ENCODE measurements at regions not wholly inside any gene's neighbourhood (a gene's known extent, or its start where the extent isn't known, plus 50 kb on each side); places are given as distances from the start of the nearest gene placed in this dataset.
"Not testable (repeated sequence)": the region's sequence is repeated elsewhere in the genome, so short reads cannot be mapped to it uniquely, and the experiment has no call there.

DNA sequence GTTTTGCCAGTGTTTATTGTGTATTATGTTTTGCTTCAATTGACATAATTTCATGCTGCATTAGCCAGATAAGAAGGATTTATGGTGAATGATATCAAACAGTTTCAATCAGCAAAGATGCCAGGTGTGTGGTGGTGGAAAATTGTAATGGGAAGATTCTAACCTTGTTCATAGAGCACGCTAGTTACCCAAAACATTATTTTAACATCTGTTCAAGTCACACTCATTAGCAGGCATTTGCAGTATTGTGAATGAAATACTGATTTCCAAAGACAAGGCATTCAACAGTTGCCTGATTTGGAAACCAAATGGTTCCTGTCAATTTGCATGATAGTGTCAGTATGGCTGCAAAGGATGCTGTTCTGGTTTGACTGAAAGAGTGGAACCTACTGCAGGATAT, 129.7 kb downstream of the EPC1 start:
- no peak for DNase-seq

DNA sequence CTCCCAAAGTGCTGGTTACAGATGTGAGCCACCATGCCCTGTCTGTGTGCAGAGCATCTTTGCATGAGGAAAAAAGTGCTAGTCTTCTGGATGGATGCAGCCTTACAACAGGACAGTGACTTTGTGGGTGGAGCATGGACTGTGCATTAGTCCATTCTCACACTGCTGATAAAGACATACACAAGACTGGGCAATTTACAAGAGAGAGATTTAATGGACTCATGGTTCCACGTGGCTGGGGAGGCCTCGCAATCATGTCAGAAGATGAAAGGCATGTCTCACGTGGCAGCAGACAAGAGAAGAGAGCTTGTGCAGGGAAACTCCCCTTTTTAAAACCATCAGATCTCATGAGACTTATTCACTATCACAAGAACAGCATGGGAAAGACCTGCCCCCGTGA, 133.1 kb downstream of the EPC1 start:
- not testable (repeated sequence) for DNase-seq

DNA sequence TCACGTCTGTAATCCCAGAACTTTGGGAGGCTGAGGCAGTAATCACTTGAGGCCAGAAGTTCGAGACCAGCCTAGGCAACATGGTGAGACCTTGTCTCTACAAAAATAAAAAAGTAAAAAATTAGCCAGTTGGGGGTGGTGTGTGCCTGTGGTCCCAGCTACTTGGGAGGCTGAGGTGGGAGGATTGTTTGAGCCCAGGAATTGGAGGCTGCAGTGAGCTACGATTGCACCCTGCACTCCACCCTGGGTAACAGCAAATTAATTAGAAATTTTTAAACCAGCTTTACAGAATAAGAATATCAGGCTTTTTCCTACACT, 136.0 kb downstream of the EPC1 start:
- DNase-seq, result no peak

DNA sequence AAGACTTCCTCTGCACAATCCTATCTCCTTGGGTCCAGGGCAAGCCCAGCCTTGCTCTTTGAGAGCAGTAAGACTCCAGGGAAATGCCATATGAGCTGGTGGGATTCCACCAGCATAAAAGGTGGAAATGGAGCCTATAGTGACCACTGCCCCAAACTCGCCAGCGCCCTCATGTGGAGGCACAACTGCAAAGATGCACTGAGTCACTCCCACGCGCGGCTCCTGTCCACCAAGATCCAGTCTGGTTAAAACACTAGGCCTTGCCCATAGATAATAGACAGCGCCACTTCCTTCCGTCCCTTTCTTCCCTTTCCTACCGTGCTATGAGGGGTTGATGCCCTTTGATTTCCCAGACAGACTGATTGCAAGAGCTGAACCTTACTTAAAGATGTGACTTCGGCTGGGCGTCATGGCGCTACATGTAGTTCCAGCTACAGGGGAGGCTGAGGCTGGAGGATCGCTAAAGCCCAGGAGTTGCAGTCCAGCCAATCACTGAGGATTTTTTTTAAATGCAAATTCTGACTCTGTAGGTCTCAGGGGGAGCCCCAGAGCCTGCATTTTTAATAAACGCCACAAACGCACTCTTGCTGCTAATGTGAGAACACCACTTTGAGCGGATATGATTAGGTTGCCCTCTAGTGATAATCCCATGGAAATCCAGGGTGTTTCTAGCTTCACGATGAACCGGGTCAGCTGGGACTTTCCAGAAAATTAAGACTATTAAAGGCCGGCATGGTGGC, 136.5 kb downstream of the EPC1 start:
- DNase-seq, result no peak

DNA sequence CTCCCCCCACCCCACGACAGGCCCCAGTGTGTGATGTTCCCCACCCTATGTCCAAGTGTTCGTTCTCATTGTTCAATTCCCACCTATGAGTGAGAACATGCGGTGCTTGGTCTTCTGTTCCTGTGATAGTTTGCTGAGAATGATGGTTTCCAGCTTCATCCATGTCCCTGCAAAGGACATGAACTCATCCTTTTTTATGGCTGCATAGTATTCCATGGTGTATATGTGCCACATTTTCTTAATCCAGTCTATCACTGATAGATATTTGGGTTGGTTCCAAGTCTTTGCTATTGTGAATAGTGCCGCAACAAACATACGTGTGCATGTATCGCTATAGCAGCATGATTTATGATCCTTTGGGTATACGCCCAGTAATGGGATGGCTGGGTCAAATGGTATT, 139.0 kb downstream of the EPC1 start:
- DNase-seq, result not testable (repeated sequence)

DNA sequence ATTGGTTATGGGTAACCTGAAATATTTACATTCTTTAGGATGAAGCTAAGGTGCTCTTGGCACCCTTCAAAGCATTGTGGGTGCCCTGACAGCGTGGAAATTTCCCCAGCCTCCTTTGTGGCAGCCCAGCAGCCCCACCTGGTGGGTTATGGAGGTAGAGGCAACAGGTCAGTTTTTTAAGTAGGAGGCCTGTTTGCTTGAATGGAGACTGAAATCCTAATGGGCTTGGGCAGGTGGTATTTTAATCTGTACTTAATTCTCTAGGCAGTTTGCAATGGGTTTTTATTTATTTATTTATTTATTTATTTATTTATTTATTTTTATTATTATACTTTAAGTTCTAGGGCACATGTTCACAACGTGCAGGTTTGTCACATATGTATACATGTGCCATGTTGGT, 139.4 kb downstream of the EPC1 start:
- no peak for DNase-seq

DNA sequence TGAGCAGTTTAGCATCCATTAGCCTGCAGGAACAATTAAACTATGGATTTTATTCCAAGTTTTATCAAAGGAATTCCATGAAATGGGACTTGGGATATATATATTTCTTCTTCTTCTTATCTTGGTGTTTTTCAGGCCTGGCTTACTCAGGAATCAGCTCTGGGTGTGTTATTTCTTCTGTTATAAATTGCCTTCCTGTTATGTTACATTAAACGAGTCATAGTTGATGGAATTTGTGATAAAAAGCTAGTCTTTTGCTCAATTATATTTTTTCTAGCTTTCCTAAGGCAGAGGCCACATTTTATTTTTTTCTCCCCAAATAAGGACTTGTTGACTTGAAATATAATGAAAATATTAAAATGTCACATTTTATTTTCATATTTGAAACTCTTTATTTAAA, 141.3 kb downstream of the EPC1 start:
- DNase-seq, result no peak

DNA sequence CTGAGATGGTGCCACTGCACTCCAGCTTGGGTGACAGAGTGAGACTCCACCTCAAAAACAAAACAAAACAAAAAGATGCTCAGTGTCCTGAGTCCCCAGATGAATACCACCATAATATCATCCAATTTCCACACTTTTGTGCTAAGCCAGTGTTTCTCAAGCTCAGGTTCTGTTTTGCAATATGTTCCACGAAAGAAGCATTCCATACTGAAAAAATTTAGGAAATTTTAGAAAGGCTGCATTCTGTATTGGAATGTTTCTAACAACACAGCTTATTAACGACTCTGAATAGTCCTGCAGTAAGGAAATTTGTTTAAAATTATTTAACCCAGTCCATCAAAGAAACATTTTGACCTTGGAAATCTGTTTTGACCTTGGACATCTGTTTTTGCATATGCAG, 142.4 kb downstream of the EPC1 start:
- no peak for DNase-seq

DNA sequence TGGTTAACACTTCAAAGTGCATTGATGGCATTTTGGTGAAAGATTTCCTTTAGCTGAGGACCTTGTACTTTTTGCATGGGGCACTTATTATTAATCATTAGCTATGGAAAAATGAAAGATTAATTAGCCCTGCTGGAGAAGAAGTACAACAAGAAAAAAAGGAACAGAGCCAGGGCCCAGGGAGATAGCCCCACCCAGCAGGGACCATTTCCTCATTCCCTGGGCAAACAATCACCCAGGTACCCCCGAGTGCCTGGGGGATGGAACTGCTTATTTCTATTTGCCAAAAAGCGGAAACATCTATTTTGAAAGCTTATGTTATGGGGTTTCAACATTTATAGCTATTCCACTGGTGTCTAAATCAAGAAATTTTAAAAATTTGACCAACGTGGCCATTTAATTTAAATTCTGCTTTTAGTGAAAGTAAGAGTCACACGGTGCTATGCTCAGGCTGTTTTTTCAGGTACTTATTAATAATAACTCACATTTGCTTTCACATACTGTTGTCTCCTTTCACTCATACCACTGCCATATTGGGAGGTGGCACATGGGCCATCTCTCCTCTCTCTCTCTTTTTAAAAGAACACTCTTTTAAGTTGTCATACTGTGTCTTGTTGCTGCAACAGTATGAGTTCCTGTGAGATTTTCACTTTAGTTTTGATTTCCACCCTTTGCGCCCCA, 143.6 kb upstream of the KIF5B start:
- peak; percentile 25 for DNase-seq

DNA sequence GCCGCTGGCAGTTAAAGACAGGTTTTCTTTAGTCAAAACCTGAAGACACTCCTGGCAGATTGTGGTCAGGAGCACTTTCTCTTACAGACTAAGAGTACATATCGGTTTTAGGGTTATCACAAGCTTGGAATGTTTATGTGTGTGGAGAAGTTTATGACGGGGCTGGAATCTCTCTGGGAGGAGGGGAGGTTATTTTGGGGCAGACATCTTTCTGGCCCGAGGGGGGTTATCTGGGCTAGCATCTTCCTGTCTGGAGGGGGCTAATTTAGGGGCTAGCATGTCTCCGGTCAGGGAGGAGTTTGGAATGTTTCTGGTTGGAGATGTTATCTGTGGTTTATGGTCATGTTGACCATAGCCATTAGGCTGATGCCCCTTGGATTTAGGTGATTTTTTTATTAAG, 141.2 kb upstream of the KIF5B start:
- no peak for DNase-seq

DNA sequence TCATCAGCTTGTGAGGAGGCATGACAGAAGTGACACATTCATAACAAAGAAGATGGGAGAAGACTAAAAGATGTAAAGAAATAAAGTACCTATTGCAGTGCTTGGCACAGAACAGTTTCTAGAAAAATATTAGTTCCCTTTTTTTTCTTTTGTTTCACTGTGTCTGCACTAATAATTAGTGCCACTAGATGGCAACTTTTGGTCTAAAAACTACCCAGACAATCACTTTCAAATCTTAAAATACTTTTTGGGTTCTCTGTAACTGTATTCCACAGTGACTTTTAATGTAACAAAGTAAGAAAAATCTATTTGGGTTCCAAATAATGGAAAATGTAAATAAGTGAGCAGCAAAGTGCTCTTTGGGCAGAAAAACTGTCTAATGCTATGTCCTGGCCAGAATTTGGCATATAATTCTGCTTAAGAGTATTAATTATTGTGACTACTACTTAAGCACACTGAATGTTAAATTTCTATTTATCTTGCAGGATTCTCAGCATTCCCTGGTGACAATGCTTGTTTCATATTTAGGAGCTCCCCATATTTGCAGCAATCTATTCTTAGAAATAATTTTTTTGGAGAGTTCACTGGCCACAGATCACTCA, 134.8 kb upstream of the KIF5B start:
- no peak for DNase-seq

DNA sequence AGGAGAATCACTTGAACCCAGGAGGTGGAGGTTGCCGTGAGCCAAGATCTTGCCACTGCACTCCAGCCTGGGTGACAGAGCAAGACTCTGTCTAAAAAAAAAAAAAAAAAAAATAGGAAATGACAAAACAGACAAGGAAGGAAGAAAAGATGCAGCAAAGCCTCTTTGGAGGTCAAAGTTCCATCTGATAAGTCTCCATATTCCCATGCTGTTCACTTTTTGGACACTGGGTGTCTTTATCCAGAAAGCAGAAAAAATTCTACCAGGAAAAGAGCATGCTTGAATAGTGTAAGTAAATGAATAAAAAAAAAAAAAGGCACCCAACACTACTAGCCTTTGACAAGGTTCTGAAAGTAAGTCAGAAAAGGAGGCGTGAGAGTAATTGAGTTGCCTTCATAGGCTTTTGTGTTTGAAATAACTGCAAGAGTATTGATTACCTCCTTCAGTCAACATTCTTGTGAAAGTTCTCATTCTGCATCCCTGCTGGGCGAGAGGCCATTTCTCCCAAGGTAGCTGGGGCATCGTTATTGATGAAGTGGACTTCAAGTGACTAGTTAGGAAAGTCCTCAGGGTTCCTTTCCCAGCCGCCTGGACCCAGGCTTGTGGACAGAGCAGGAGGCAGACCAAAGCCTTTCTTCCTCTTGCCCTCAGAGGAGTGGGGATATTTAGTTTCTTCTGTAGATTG, 133.3 kb upstream of the KIF5B start:
- DNase-seq, result no peak

DNA sequence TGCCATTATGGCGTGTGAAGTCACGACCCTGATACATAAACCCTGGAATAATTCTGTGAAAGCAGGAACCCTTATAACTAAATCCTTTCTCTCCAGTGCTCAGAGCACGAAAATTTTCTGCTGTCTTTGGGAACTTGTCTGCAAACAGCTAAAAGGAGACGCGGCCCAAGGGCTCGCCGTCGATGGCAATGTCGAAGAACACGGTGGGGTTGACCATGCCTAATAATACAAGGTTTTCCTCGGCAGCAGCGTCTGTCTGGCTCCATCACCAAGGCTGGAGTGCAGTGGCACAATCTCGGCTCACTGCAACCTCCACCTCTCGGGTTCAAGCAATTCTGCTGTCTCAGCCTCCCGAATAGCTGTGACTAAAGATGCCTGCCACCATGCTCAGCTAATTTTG, 132.4 kb upstream of the KIF5B start:
- not testable (repeated sequence) for DNase-seq

DNA sequence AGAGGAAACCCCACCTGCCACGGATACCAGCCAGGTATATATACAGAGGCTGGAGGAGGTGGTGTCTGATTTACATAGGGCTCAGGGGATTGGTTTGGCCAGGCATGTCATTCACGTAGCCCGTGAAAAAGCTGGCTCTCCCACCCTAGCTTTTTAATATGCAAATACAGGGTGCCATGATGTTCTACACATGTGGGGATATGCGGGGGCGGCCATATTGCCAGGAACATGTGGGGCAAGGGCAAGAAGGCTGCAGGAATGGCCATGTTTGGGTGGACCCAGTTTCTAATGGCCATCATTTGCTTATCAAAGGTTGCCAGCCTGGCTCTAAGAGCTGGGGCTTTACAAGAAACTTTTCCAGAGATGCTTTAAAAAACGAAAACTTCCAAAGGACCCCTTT, 131.5 kb upstream of the KIF5B start:
- no peak for DNase-seq

DNA sequence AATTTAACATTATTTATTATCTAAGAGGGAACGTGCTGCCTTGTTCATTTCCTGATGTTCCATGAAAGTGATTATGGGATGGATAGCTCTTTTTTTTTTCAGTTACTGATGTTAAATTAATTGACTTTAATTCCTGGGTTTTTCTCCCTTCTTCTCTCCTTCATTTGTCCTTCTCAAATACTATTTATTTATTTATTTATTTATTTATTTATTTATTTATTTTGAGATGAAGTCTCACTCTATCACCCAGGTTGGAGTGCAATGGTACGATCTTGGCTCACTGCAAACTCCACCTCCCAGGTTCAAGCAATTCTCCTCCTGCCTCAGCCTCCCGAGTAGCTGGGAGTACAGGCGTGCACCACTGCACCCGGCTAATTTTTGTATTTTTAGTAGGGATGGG, 127.4 kb upstream of the KIF5B start:
- DNase-seq, result not testable (repeated sequence)

DNA sequence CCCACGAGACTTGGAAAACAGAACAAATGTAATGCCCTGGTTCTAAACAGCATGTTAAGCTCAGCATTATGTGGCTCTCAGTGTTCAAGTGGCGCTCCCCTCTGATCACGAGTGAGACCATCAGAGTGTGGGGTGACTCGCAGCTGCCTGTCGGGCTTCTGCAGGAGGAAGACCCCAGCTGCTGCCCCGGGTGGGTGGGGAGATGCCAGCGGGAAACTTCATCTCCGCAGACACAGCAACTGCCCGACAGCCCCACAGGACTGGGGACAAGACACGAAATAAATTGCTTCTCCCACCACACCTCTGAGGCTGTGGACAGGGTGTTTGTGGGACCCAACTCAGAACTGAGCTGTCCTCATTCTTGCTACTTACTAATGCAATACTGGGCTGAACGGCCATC, 126.3 kb upstream of the KIF5B start:
- DNase-seq, result no peak

DNA sequence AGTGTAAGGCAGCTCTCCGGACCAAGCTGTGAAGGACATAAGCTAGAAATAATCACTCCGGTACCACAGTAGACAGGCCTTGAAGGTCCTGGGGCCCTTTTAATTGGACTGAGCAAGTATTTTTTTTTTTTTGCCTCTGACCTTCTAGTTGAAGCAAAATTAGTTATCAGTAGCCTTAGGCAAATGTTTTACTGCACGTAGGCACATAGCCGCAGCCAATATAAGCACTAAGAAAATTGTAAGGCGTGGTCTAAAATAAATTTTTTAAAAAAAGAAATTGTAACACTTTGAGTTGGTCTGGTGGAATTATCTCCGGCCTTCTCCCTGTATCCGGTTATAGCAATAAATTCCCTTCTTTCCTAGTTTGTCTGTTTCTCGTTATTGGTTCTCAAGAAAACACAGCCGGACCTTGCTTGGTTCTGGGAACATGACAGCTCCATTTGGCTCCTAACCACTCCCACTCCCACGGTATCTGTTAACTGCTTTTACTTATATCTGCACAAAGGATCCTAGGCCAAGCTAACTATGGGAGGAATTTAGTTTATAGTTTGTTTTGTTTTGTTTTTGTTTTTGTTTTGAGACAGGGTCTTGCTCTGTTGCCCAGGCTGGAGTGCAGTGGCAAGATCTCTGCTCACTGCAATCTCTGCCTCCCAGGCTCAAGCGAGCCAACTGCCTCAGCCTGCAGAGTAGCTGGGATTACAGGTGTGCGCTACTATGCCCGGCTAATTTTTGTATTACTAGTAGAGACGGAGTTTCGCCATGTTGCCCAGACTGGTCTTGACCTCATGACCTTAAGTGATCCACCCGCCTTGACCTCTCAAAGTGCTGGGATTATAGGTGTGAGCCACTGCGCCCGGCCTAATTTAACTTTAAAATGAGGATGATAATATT, 124.4 kb upstream of the KIF5B start:
- no peak for DNase-seq

DNA sequence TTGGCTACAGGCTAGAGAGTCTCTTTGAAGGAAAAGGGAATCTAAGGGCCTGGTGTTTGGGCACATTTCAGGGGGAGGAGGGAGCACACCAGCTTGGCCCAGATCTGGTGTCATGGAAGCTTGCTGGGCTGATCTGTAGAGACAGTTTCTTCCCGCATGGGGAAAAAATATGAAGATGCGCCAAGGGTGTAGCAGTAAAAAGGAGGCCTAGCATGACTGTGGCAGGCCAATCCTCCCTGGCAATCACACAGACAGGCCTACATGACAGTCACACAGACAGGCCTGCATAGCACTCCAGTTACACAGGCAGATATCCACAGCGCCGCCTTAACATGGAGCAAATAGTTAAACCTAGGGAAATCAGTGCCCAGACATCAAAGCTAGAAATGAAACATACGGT, 123.6 kb upstream of the KIF5B start:
- DNase-seq, result no peak

DNA sequence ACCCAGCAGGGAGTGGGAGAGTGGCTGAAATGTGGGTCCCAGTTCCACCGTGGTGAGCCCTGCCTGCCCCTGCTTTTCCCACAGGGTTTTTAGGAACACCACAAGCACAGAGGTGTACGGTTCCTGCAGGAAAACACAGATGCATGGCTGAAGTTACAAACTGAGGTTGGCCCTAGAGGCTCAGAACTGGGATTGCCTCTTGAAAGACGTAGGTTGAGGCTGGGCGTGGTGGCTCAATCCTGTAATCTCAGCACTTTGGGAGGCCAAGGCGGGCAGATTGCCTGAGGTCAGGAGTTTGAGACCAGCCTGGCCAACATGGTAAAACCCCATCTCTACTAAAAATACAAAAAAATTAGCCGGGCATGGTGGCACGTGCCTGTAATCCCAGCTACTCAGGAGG, 121.4 kb upstream of the KIF5B start:
- DNase-seq, result not testable (repeated sequence)

DNA sequence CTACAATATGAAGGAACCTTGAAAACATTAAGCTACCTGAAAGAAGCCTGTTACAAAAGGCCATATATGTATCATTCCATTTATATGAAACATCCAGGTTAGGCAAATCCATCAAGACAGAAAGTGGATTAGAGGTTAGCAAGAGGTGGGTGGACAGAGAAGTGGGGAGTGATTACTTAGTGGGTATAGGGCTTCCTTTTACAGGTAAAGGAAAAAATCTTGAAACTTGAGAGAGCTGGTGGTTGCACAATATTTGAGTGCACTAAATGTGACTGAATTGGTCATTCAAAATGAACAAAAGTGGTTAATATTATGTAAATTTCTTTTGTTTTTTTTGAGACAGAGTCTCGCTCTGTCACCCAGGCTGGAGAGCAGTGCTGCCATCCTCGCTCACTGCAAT, 119.4 kb upstream of the KIF5B start:
- DNase-seq, result no peak

DNA sequence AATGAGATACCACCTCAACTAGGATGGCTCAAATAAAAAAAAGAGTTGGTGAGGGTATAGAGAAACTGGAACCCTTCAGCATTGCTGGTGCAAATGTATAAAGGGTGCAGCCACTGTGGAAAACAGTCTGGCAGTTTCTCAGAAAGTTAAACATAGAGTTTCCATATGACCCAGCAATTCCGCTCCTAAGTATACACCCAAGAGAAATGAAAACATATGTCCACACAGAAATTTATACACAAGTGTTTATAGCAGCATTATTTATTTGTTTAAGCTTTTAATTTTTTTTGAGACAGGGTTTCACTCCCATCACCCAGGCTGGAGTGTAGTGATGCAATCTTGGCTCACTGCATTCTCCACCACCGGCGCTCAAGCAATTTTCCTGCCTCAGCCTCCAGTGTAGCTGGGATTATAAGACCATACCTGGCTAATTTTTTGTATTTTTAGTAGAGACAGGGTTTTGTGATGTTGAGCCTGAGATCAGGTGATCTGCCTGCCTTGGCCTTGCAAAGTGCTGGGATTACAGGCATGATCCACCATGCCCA, 118.2 kb upstream of the KIF5B start:
- DNase-seq, result no peak

DNA sequence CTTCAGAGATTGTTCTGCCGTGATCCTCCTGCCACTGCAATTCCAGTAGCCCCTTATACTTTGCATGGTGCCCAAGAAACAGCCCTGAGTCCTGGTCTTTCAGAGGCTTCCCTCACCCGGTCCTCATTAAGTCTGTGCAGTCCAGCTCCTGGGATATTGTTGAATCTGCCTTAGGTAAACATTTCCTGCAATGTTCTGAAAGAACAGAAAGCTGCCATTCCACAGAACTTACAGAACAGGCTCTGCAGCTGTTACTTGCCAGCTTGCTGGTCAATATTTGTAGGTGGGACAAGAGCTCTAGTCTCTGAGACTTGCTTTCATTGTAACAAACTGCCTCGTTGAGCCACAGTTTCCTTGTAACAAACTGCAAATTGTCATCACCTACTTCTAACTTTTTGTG, 115.0 kb upstream of the KIF5B start:
- no peak for DNase-seq

DNA sequence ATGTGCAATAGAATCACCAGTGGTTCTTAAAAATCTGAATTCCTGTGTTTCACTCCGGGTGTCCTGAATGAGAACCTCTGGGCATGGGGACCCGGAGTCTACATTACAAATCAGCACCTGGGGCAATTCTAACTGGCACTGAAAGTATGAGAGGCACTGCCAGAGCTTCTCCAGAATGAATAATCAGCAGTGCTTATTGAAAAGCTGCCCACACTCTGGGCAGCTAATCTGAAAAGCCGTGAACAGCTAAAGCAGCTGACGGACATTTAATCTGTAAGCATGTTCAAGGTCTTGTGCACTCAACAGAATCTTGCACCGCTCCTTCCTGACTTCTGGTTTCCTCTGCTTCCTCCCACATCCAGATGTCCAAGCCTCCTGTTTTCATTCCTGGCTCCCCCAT, 113.3 kb upstream of the KIF5B start:
- no peak for DNase-seq

Measured in SIG-M5 (cell line).